WTC11 (cell line): ENCODE measurements at regions not wholly inside any gene's neighbourhood (a gene's known extent, or its start where the extent isn't known, plus 50 kb on each side); places are given as distances from the start of the nearest gene placed in this dataset.

Experiments
- ATAC-seq: fragments of 200-7000 bp; cut with Tn5 transposase; 2 replicates; pipeline ENCODE4 v1.10.0; 2021; ENCODE audit warnings: mild to moderate bottlenecking, moderate library complexity
- CTCF ChIA-PET: fragments of 300-600 bp; sonication (Branson Sonifier 250); formaldehyde crosslinking; loops from one replicate; lab custom pipeline; 2021; ENCODE audit warnings: antibody characterized with exemption; lab: Charles Lee
- POLR2A ChIA-PET: fragments of 350-600 bp; sonication (Branson Sonifier 250); formaldehyde crosslinking; loops from one replicate; lab custom pipeline; 2021; ENCODE audit warnings: antibody characterized with exemption; lab: Charles Lee
- DNase-seq: peaks from one replicate; pipeline ENCODE4 v3.0.0; 2021; ENCODE audit warnings: low spot score
- H3K27ac Mint-ChIP-seq: 2 replicates; pipeline ENCODE4 v1.8.0; 2021; ENCODE audit warnings: mixed read lengths
- H3K27me3 Mint-ChIP-seq: 2 replicates; pipeline ENCODE4 v1.8.0; 2021; ENCODE audit warnings: low read depth, mild to moderate bottlenecking, moderate library complexity, mixed read lengths
- H3K36me3 Mint-ChIP-seq: 2 replicates; pipeline ENCODE4 v1.8.0; 2021; ENCODE audit warnings: mixed read lengths
- H3K4me1 Mint-ChIP-seq: 2 replicates; pipeline ENCODE4 v1.8.0; 2022; ENCODE audit warnings: mixed read lengths
- H3K4me3 Mint-ChIP-seq: 2 replicates; pipeline ENCODE4 v1.8.0; 2021; ENCODE audit warnings: mild to moderate bottlenecking, moderate library complexity, mixed read lengths
- H3K9me3 Mint-ChIP-seq: 2 replicates; pipeline ENCODE4 v1.8.0; 2021; ENCODE audit warnings: mixed read lengths
- ATF3 ChIP-seq: sonication (generic); formaldehyde crosslinking; conservative IDR thresholded peaks from 2 replicates; pipeline ENCODE4 v1.8.1; 2022; ENCODE audit warnings: mild to moderate bottlenecking, missing genetic modification reagents
- ATF6 ChIP-seq: sonication (generic); formaldehyde crosslinking; IDR thresholded peaks from 2 replicates; pipeline ENCODE4 v1.8.1; 2023; ENCODE audit warnings: mild to moderate bottlenecking, missing genetic modification reagents
- E2F1 ChIP-seq: sonication (generic); formaldehyde crosslinking; IDR thresholded peaks from 2 replicates; pipeline ENCODE4 v1.8.0; 2022; ENCODE audit warnings: mild to moderate bottlenecking, missing genetic modification reagents
- E2F4 ChIP-seq: sonication (generic); formaldehyde crosslinking; IDR thresholded peaks from 2 replicates; pipeline ENCODE4 v1.8.1; 2022; ENCODE audit warnings: low read depth, mild to moderate bottlenecking, moderate library complexity, missing genetic modification reagents, borderline replicate concordance
- E2F5 ChIP-seq: sonication (generic); formaldehyde crosslinking; IDR thresholded peaks from 2 replicates; pipeline ENCODE4 v1.8.1; 2022; ENCODE audit warnings: mild to moderate bottlenecking, moderate library complexity, missing genetic modification reagents
- FOXJ3 ChIP-seq: sonication (generic); formaldehyde crosslinking; IDR thresholded peaks from 2 replicates; pipeline ENCODE4 v1.9.0; 2021; ENCODE audit warnings: missing genetic modification reagents, mild to moderate bottlenecking, borderline replicate concordance
- FOXK1 ChIP-seq: sonication (generic); formaldehyde crosslinking; IDR thresholded peaks from 2 replicates; pipeline ENCODE4 v1.8.0; 2022; ENCODE audit warnings: mild to moderate bottlenecking, moderate library complexity, missing genetic modification reagents
- GTF2I ChIP-seq: fragments of 250-450 bp; sonication (Bioruptor Pico); conservative IDR thresholded peaks from 2 replicates; pipeline ENCODE4 v1.4.0; 2021; ENCODE audit warnings: mild to moderate bottlenecking
- MYBL2 ChIP-seq: sonication (generic); formaldehyde crosslinking; IDR thresholded peaks from 2 replicates; pipeline ENCODE4 v1.8.1; 2023; ENCODE audit warnings: mild to moderate bottlenecking, moderate library complexity, missing genetic modification reagents
- NFE2L1 ChIP-seq: sonication (generic); formaldehyde crosslinking; IDR thresholded peaks from 2 replicates; pipeline ENCODE4 v1.8.1; 2023; ENCODE audit warnings: missing genetic modification reagents
- NR3C1 ChIP-seq: sonication (generic); formaldehyde crosslinking; conservative IDR thresholded peaks from 2 replicates; pipeline ENCODE4 v1.8.1; 2023; ENCODE audit warnings: low read depth, mild to moderate bottlenecking, missing genetic modification reagents
- PRDM15 ChIP-seq: sonication (generic); formaldehyde crosslinking; IDR thresholded peaks from 2 replicates; pipeline ENCODE4 v1.8.0; 2022; ENCODE audit warnings: missing genetic modification reagents
- TP53 ChIP-seq: sonication (generic); formaldehyde crosslinking; IDR thresholded peaks from 2 replicates; pipeline ENCODE4 v1.8.1; 2023; ENCODE audit warnings: mild to moderate bottlenecking, missing genetic modification reagents
- ZNF396 ChIP-seq: fragments of 250-450 bp; sonication (Bioruptor Pico); IDR thresholded peaks from 2 replicates; pipeline ENCODE4 v1.8.0; 2021; ENCODE audit warnings: mild to moderate bottlenecking, moderate library complexity, borderline replicate concordance
- ZNF425 ChIP-seq: fragments of 250-450 bp; sonication (Bioruptor Pico); conservative IDR thresholded peaks from 2 replicates; pipeline ENCODE4 v1.9.0; 2021; ENCODE audit warnings: mild to moderate bottlenecking
- ZNF512 ChIP-seq: sonication (generic); formaldehyde crosslinking; IDR thresholded peaks from 2 replicates; pipeline ENCODE4 v1.8.1; 2022; ENCODE audit warnings: missing genetic modification reagents, borderline replicate concordance

- no peak for TF ChIP-seq FOXJ3
- no peak for TF ChIP-seq ATF3 (CRISPR knock-in tag)
- no peak for TF ChIP-seq ATF6 (CRISPR knock-in tag)
- TF ChIP-seq ZNF512 = no peak
- TF ChIP-seq ZNF425 (CRISPR knock-in tag) = no peak
- no peak for TF ChIP-seq MYBL2 (CRISPR knock-in tag)
- TF ChIP-seq FOXK1 = no peak
- TF ChIP-seq NR3C1 (CRISPR knock-in tag) = no peak
- TF ChIP-seq PRDM15 (CRISPR knock-in tag) = no peak
- TF ChIP-seq E2F4 (CRISPR knock-in tag) = no peak
- no peak for TF ChIP-seq E2F1
- TF ChIP-seq GTF2I (CRISPR knock-in tag) = no peak
- TF ChIP-seq, all 79 proteins: peak for 0
These were observed 78.0 kb upstream of the SORCS3 start (continued) for GRCh38 chr10:104563051-104563450.

- no peak for TF ChIP-seq GTF2I (CRISPR knock-in tag)
- TF ChIP-seq NFE2L1 (CRISPR knock-in tag) = no peak
- no peak for TF ChIP-seq ZNF396 (CRISPR knock-in tag)
- TF ChIP-seq TP53 (CRISPR knock-in tag) = no peak
- no peak for TF ChIP-seq E2F5 (CRISPR knock-in tag)
- Mint-ChIP-seq H3K27ac (no peak overlapping the region), H3K4me3 (no peak overlapping the region), H3K27me3 (no peaks in the 10 kb centered on the region), H3K4me1 (no peaks in the 10 kb centered on the region), H3K9me3 (peaks cover 9% of the 10 kb centered on the region), H3K36me3 (no peaks in the 10 kb centered on the region)
- no peak for DNase-seq
- no peak for ATAC-seq
- CTCF ChIA-PET = interaction anchor here (1.5 kb wide), 1 partner anchor 59 kb away, joined by 4 read pairs; no protein-coding TSS in a partner anchor
- POLR2A ChIA-PET = no interaction called here
These were observed 77.5 kb upstream of the SORCS3 start for GRCh38 chr10:104563548-104563947.
